ENCODE measurements at regions not wholly inside any gene's neighbourhood (a gene's known extent, or its start where the extent isn't known, plus 50 kb on each side); places are given as distances from the start of the nearest gene placed in this dataset.
A peak's percentile ranks its signal among the peaks of the same experiment; 100 is the strongest.
"Not testable (repeated sequence)": the region's sequence is repeated elsewhere in the genome, so short reads cannot be mapped to it uniquely, and the experiment has no call there.

DNA sequence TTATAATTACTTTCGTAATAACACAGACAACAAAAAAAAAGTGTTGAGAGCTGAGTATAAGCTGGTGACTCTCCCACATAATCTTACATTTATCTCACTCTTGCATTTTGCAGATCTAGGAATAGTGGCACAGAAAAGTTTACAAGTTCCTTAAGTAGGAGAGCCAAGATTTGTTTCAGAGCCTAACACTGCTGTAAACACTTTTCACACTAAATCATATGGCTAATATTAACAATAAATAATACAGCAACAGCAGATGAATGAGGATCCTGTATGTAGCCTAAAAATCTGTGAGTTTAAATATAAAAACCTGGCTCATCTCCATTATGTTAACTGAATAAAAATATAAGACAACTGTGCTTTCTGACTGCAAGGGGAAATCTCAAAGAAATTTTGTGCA, 846.5 kb upstream of the ADAMTS5 start:
- no peak for DNase-seq

GRCh38 chr21:27812279-27812678, 845.4 kb upstream of the ADAMTS5 start:
- no peak for DNase-seq

DNA sequence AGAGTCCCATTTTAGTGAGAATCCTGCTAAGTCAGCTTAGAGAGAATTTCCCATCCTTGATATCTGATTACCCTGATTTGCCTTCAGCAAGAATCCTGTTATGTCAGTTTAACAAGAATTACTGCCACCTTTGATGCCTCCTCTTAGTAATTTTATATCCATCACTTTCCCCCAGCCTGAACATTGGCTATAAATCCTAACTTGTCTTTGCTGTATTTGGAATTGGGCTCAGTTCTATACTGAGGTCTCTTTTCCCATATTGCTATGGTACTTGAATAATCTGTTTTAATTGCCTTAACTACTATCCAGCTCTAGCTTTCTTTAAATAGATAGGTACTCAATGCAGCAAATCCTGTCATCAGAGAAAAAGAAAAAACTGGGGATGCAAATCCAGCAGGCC, 842.0 kb upstream of the ADAMTS5 start:
- no peak for DNase-seq

- DNase-seq, result no peak
These were observed 840.7 kb upstream of the ADAMTS5 start for GRCh38 chr21:27807596-27807995.

- DNase-seq, result no peak
These were observed 839.4 kb upstream of the ADAMTS5 start for GRCh38 chr21:27806281-27806680.

GRCh38 chr21:27805696-27806095, 838.8 kb upstream of the ADAMTS5 start:
- DNase-seq, result no peak

DNA sequence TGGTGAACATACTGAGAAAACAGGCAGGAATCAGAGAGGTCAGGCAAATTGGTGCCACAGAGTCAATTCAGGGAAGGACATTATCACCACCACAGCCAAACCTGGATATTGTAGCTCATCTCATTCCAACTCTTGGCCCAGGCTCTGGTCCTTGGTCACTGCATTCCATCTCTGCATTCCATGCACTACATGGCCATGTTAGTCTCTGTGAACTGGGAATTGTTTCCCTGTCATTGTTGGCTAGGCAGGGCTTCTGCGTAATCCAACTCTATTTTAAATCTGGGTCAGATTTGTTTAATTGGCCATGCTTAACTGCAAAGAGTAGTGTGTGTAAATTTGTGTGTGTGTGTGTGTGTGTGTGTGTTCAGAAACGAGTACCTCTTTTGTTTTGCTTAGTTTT, 837.6 kb upstream of the ADAMTS5 start:
- DNase-seq, result peak; percentile 45

DNA sequence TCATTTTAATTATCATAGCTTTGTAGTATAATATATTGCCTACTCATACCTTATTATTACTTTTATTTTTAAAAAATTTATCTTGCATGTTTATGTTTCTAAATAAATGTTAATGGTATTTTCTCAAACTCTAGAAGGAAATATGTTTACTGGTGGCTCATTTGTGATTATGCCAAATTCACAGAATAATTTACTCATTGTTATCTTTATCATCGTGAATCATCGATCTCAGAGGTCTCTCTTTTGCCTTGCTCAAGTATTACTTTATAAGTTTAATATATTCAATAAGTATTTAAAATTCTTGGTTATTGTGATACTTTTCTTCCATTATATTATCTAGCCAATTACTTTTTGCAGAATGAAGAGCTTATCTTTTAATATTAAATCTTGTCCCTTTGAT, 836.7 kb upstream of the ADAMTS5 start:
- DNase-seq, result no peak

GRCh38 chr21:27802816-27803475, 836.1 kb upstream of the ADAMTS5 start:
- no peak for DNase-seq

GRCh38 chr21:27799861-27800260, 833.0 kb upstream of the ADAMTS5 start:
- DNase-seq, result peak; percentile 35

GRCh38 chr21:27796106-27796505, 829.2 kb upstream of the ADAMTS5 start:
- peak; percentile 61 for DNase-seq

DNA sequence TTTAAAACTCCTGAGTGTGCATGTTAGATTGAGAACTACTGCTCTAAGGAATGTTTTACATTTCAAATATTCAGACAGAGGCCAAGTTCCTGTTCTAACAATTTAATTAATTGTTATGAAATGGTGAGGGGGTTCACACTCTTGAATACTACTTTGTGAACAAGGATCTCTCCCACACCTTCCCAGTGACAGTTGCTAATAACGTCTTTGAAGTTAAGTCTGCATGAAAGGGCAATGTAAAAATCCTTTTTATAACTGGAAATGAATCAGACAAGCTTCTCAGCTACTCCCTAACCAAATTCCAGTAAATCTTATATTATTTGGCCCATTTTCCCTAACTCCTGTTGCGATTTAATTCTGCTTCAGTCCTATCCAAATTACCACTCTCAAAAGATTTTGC, 828.5 kb upstream of the ADAMTS5 start:
- no peak for DNase-seq

DNA sequence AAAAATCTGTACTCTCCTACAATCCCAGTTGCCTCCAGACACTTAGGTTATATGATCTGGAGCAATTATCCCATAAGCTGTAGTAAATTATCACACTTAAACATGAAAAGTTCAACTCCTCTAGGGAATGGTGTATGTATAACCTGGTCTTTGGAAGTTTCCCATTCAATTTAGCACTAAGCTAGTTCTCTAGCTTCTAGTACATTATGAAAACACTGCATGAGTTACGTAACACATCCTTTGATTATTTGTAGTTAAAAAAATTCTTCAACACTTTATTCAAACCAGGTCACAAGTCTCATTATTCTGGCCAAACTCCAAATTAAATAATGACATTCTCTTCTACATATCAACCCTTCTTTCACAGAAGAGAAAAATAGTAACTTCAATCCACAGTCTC, 827.0 kb upstream of the ADAMTS5 start:
- DNase-seq, result no peak

DNA sequence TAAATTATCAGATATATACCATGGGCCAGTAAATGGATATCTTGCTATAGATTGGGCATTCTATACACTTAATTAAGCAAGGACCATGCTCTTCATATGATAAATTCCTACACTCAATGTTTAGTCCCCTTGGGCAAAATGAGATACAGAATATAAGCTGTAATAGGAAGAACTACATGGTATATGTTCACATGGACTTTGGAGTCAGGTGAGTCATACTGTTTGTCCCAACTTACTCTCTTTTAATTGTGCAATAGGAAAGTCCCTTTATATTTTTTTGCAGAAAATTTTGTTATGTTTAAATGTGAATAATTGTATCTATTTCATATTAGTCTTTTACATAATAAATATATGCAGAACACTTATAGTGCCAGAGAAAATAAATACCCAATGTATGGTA, 820.2 kb upstream of the ADAMTS5 start:
- DNase-seq, result no peak

DNA sequence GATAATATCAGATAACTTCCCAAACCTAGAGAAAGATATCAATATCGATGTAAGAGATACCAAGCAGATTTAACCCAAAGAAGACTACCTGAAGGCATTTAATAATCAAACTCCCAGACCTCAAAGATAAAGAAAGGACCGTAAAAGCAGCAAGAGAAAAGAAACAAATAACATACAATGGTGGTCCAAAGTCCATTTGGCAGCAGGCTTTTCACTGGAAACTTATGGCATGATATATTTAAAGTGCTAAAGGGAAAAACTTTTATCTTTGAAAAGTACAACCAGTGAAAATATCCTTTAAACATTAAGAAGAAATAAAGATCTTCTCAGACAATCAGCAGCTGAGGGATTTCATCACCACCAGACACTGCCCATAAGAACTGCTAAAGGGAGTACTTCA, 812.7 kb upstream of the ADAMTS5 start:
- DNase-seq, result no peak

GRCh38 chr21:27776925-27777553, 810.2 kb upstream of the ADAMTS5 start:
- DNase-seq, result peak; percentile 7

- peak; percentile 11 for DNase-seq
These were observed 805.9 kb upstream of the ADAMTS5 start for GRCh38 chr21:27772816-27773215.

GRCh38 chr21:27771938-27772483, 805.1 kb upstream of the ADAMTS5 start:
- DNase-seq, result no peak

- no peak for DNase-seq
These were observed 802.9 kb upstream of the ADAMTS5 start for GRCh38 chr21:27769763-27770162.

DNA sequence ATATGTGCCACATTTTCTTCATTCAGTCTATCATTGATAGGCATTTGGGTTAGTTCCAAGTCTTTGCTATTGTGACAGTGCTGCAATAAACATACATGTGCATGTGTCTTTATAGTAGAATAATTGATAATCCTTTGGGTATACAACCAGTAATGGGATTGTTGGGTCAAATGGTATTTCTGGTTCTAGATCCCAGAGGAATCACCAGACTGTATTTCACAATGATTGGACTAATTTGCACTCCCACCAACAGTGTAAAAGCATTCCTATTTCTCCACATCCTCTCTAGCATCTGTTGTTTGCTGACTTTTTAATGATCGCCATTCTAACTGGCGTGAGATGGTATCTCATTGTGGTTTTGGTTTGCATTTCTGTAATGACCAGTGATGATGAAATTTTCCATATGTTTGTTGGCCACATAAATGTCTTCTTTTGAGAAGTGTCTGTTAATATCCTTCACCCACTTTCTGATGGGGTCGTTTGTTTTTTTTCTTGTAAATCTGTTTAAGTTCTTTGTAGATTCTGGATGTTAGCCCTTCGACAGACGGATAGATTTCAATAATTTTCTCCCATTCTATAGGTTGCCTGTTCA, 801.3 kb upstream of the ADAMTS5 start:
- not testable (repeated sequence) for DNase-seq

GRCh38 chr21:27764056-27764455, 797.2 kb upstream of the ADAMTS5 start:
- no peak for DNase-seq

- DNase-seq, result no peak
These were observed 794.7 kb upstream of the ADAMTS5 start for GRCh38 chr21:27761623-27762022.

- no peak for DNase-seq
These were observed 792.9 kb upstream of the ADAMTS5 start for GRCh38 chr21:27759820-27760219.
